ENCODE measurements at regions not wholly inside any gene's neighbourhood (a gene's known extent, or its start where the extent isn't known, plus 50 kb on each side); places are given as distances from the start of the nearest gene placed in this dataset.

GRCh38 chr19:28208745-28209144 lies 1004.2 kb downstream of the UQCRFS1 start:
- 66 to 80% (median 76%) methylated on average over 10 of the region's 10 CpGs for WGBS, 5 donors
- Histone ChIP-seq H3K9me3 (peaks cover 0 to 42% (median 0%) of the 10 kb centered on the region in 8 donors), H3K27me3 (replicated peaks in 1 of 7) (no peaks in the 10 kb centered on the region), H3K4me1 (no peaks in the 10 kb centered on the region), H3K36me3 (no peaks in the 10 kb centered on the region), H3K4me3 (no peak overlapping the region), H3K27ac (no peak overlapping the region)
- TF ChIP-seq CTCF (IDR thresholded peaks at IDR 0.05 in 8 of 11, conservative IDR thresholded peaks at IDR 0.05 in 3 of 11): no peak
- no peak for TF ChIP-seq POLR2AphosphoS5 (IDR thresholded peaks at IDR 0.05)
- TF ChIP-seq POLR2A (IDR thresholded peaks at IDR 0.05): no peak
- DNase-seq: no peak
- intact Hi-C loops (cut with DNase I; ENCODE audit: low total_unique reads): no loop called here

GRCh38 chr19:28207244-28207643 lies 1005.7 kb downstream of the UQCRFS1 start:
- no peak for DNase-seq
- peaks cover 0 to 54% (median 4%) of the 10 kb centered on the region in 8 donors for H3K9me3 ChIP-seq
- intact Hi-C loops (cut with DNase I; ENCODE audit: low total_unique reads): no loop called here
- no peaks in the 10 kb centered on the region for H3K27me3 ChIP-seq (replicated peaks in 1 of 7)
- no peak for TF ChIP-seq POLR2A (IDR thresholded peaks at IDR 0.05)
- no peak for TF ChIP-seq CTCF (IDR thresholded peaks at IDR 0.05 in 8 of 11, conservative IDR thresholded peaks at IDR 0.05 in 3 of 11)
- TF ChIP-seq POLR2AphosphoS5 (IDR thresholded peaks at IDR 0.05): no peak
- H3K4me1 ChIP-seq: no peaks in the 10 kb centered on the region
- no peak overlapping the region for H3K4me3 ChIP-seq
- H3K36me3 ChIP-seq: no peaks in the 10 kb centered on the region
- 79 to 86% (median 83%) methylated on average over 7 of the region's 7 CpGs for WGBS, 5 donors
- no peak overlapping the region for H3K27ac ChIP-seq

- DNase-seq: no peak
- no peak for TF ChIP-seq CTCF (IDR thresholded peaks at IDR 0.05 in 8 of 11, conservative IDR thresholded peaks at IDR 0.05 in 3 of 11)
- no peaks in the 10 kb centered on the region for H3K27me3 ChIP-seq (replicated peaks in 1 of 7)
- no peaks in the 10 kb centered on the region for H3K4me1 ChIP-seq
- no peaks in the 10 kb centered on the region for H3K36me3 ChIP-seq
- intact Hi-C loops (cut with DNase I; ENCODE audit: low total_unique reads): no loop called here
- H3K9me3 ChIP-seq: peaks cover 0 to 82% (median 13%) of the 10 kb centered on the region in 8 donors
- H3K27ac ChIP-seq: no peak overlapping the region
- no peak overlapping the region for H3K4me3 ChIP-seq
- WGBS, 5 donors: 88 to 96% (median 90%) methylated on average over 5 of the region's 5 CpGs
Observed at GRCh38 chr19:28201462-28201943, 1011.4 kb downstream of the UQCRFS1 start.

GRCh38 chr19:28199323-28199722 lies 1013.6 kb downstream of the UQCRFS1 start:
- intact Hi-C loops (cut with DNase I; ENCODE audit: low total_unique reads): no loop called here

GRCh38 chr19:28196961-28197360 lies 1016.0 kb downstream of the UQCRFS1 start:
- TF ChIP-seq POLR2AphosphoS5 (IDR thresholded peaks at IDR 0.05) (no peak), CTCF (IDR thresholded peaks at IDR 0.05 in 8 of 11, conservative IDR thresholded peaks at IDR 0.05 in 3 of 11) (no peak)
- H3K36me3 ChIP-seq: no peaks in the 10 kb centered on the region
- no peaks in the 10 kb centered on the region for H3K4me1 ChIP-seq
- no peak for DNase-seq
- H3K4me3 ChIP-seq: no peak overlapping the region
- H3K9me3 ChIP-seq: peaks cover 0 to 58% (median 4%) of the 10 kb centered on the region in 8 donors
- intact Hi-C loops (cut with DNase I; ENCODE audit: low total_unique reads): no loop called here
- H3K27me3 ChIP-seq (replicated peaks in 1 of 7): no peaks in the 10 kb centered on the region
- no peak overlapping the region for H3K27ac ChIP-seq
- WGBS, 5 donors: 71 to 87% (median 83%) methylated on average over 4 to 7 of the region's 7 CpGs

More at GRCh38 chr19:28199323-28199722, 1013.6 kb downstream of the UQCRFS1 start:
- TF ChIP-seq POLR2A (IDR thresholded peaks at IDR 0.05): no peak
- Histone ChIP-seq H3K4me1 (no peaks in the 10 kb centered on the region), H3K36me3 (no peaks in the 10 kb centered on the region), H3K27ac (no peak overlapping the region), H3K9me3 (peaks cover 0 to 76% (median 13%) of the 10 kb centered on the region in 8 donors), H3K27me3 (replicated peaks in 1 of 7) (no peaks in the 10 kb centered on the region), H3K4me3 (no peak overlapping the region)
- no peak for DNase-seq
- 83 to 97% (median 91%) methylated on average over 6 of the region's 6 CpGs for WGBS, 5 donors

Data from spleen (tissue), 11 donors.